Calu3 (cell line): ENCODE measurements at regions not wholly inside any gene's neighbourhood (a gene's known extent, or its start where the extent isn't known, plus 50 kb on each side); places are given as distances from the start of the nearest gene placed in this dataset.

Experiments used
- BruUV-seq: library from RNA; stranded (reverse); fragments of 400-500 nt; replicated peaks from 2 replicates; lab custom pipeline; 2021; lab: Mats Ljungman, UMichigan
- CTCF ChIA-PET: fragments of 300-600 bp; sonication (Branson Sonifier 250); formaldehyde crosslinking; loops from one replicate; lab custom pipeline; 2022; ENCODE audit warnings: antibody characterized with exemption; lab: Charles Lee
- DNase-seq: peaks from one replicate; pipeline ENCODE4 v3.0.0; 2022
- H3K27ac Mint-ChIP-seq: one replicate; pipeline ENCODE4 v1.8.0; 2022; ENCODE audit warnings: mixed read lengths; ENCODE audit not compliant: unreplicated experiment
- H3K27me3 Mint-ChIP-seq: one replicate; pipeline ENCODE4 v1.8.0; 2022; ENCODE audit warnings: mixed read lengths; ENCODE audit not compliant: unreplicated experiment
- H3K36me3 Mint-ChIP-seq: one replicate; pipeline ENCODE4 v1.8.0; 2022; ENCODE audit warnings: mild to moderate bottlenecking, moderate library complexity, mixed read lengths; ENCODE audit not compliant: insufficient read depth, unreplicated experiment
- H3K4me1 Mint-ChIP-seq: one replicate; pipeline ENCODE4 v1.8.0; 2022; ENCODE audit warnings: mild to moderate bottlenecking, low read depth, mixed read lengths; ENCODE audit not compliant: unreplicated experiment
- H3K4me3 Mint-ChIP-seq: one replicate; pipeline ENCODE4 v1.8.0; 2022; ENCODE audit warnings: mild to moderate bottlenecking, low read depth, moderate library complexity, mixed read lengths; ENCODE audit not compliant: unreplicated experiment
- H3K9me3 Mint-ChIP-seq: one replicate; pipeline ENCODE4 v1.8.0; 2022; ENCODE audit warnings: low read depth, mixed read lengths; ENCODE audit not compliant: unreplicated experiment
- CTCF ChIP-seq: fragments of 200-600 bp; IDR thresholded peaks from one replicate; pipeline ENCODE4 v1.8.0; 2022; ENCODE audit warnings: antibody characterized with exemption; ENCODE audit not compliant: unreplicated experiment
- intact Hi-C: fragments of 100-400 bp; cut with micrococcal nuclease; formaldehyde crosslinking; loops from one replicate; pipeline ENCODE4 v1.10.0; 2022; ENCODE audit not compliant: unreplicated experiment

- BruUV-seq, result no TSS peak
- no peaks in the 10 kb centered on the region for H3K9me3 Mint-ChIP-seq
- no peaks in the 10 kb centered on the region for H3K4me1 Mint-ChIP-seq
- CTCF ChIA-PET, result no interaction called here
- H3K27me3 Mint-ChIP-seq, result no peaks in the 10 kb centered on the region
- no peaks in the 10 kb centered on the region for H3K36me3 Mint-ChIP-seq
- H3K27ac Mint-ChIP-seq, result no peak overlapping the region
- H3K4me3 Mint-ChIP-seq, result no peak overlapping the region
- intact Hi-C loops, result no loop called here
- no peak for TF ChIP-seq CTCF
- no peak for DNase-seq
These were observed 221.0 kb downstream of the EFNB2 start for GRCh38 chr13:106314417-106314816.

GRCh38 chr13:106311004-106311403, 224.5 kb downstream of the EFNB2 start:
- CTCF ChIA-PET, result no interaction called here
- no peak overlapping the region for H3K4me3 Mint-ChIP-seq
- no peaks in the 10 kb centered on the region for H3K4me1 Mint-ChIP-seq
- no peak for TF ChIP-seq CTCF
- intact Hi-C loops, result no loop called here
- BruUV-seq, result no TSS peak
- no peaks in the 10 kb centered on the region for H3K36me3 Mint-ChIP-seq
- no peak for DNase-seq
- H3K9me3 Mint-ChIP-seq, result no peaks in the 10 kb centered on the region
- H3K27me3 Mint-ChIP-seq, result no peaks in the 10 kb centered on the region
- H3K27ac Mint-ChIP-seq, result no peak overlapping the region

GRCh38 chr13:106310291-106310865, 225.1 kb downstream of the EFNB2 start:
- H3K4me3 Mint-ChIP-seq, result no peak overlapping the region
- CTCF ChIA-PET, result no interaction called here
- H3K9me3 Mint-ChIP-seq, result no peaks in the 10 kb centered on the region

GRCh38 chr13:106306748-106307277, 228.6 kb downstream of the EFNB2 start:
- CTCF ChIA-PET, result no interaction called here
- no peaks in the 10 kb centered on the region for H3K27me3 Mint-ChIP-seq
- no peak for TF ChIP-seq CTCF
- BruUV-seq, result no TSS peak
- no peak for DNase-seq
- intact Hi-C loops, result no loop called here
- no peaks in the 10 kb centered on the region for H3K36me3 Mint-ChIP-seq
- no peak overlapping the region for H3K4me3 Mint-ChIP-seq
- no peaks in the 10 kb centered on the region for H3K9me3 Mint-ChIP-seq
- no peak overlapping the region for H3K27ac Mint-ChIP-seq
- H3K4me1 Mint-ChIP-seq, result no peaks in the 10 kb centered on the region

More at GRCh38 chr13:106310291-106310865, 225.1 kb downstream of the EFNB2 start:
- no peak for TF ChIP-seq CTCF
- Mint-ChIP-seq H3K36me3 (no peaks in the 10 kb centered on the region), H3K4me1 (no peaks in the 10 kb centered on the region), H3K27ac (no peak overlapping the region), H3K27me3 (no peaks in the 10 kb centered on the region)
- no peak for DNase-seq
- intact Hi-C loops, result no loop called here
- no TSS peak for BruUV-seq
